Motor neuron (in vitro differentiated cells): ENCODE measurements at regions not wholly inside any gene's neighbourhood (a gene's known extent, or its start where the extent isn't known, plus 50 kb on each side); places are given as distances from the start of the nearest gene placed in this dataset.

ENCODE experiments used
- ATAC-seq, 8 experiments: fragments of 200-7000 bp; cut with Tn5 transposase; replicated peaks in 6 of 8; 2 replicates each; pipeline ENCODE4 v1.8.0; 2021; ENCODE audit warnings: mild to moderate bottlenecking in 8 of 8, moderate library complexity in 8 of 8
- H3K27ac ChIP-seq, 2 donors: fragments of 250-450 bp; sonication (Bioruptor Pico); 2 replicates each; pipeline ENCODE4 v1.9.0; 2021; ENCODE audit warnings: antibody characterized with exemption in 2 of 2, mild to moderate bottlenecking in 2 of 2, moderate library complexity in 1 of 2
- H3K4me1 ChIP-seq, 2 donors: fragments of 250-450 bp; sonication (Bioruptor Pico); replicated peaks in 1 of 2; 2 replicates each; pipeline ENCODE4 v1.6.1; 2021; ENCODE audit warnings: antibody characterized with exemption in 2 of 2, mild to moderate bottlenecking in 2 of 2, moderate library complexity in 1 of 2
- H3K4me3 ChIP-seq, 5 donors: fragments of 250-450 bp; sonication (Bioruptor Pico); 2 replicates each; pipeline ENCODE4 v1.9.0; 2021; ENCODE audit warnings: antibody characterized with exemption in 5 of 5, mild to moderate bottlenecking in 5 of 5, moderate library complexity in 4 of 5
- WGBS, 10 experiments: fragments of 450-650 bp; shearing (Covaris generic); methylation state at CpG; one replicate each; pipeline ENCODE4 v1.0.0; 2022; 5-methylcytosine and 5-hydroxymethylcytosine counted together
- in situ Hi-C, 9 experiments: fragments of 400-800 bp; cut with MboI; loops; one replicate each; pipeline ENCODE4 v1.15.0; 2021; ENCODE audit warnings: low sequenced_read_pairs in 9 of 9, low pct_unique_long_range_greater_than_20kb in 2 of 9; ENCODE audit not compliant: unreplicated experiment in 9 of 9

GRCh38 chrY:8202837-8203236 is 1134.4 kb upstream of the TSPY4 start:
- no peak overlapping the region for H3K27ac ChIP-seq
- H3K4me3 ChIP-seq = no peak overlapping the region
- H3K4me1 ChIP-seq = no peaks in the 10 kb centered on the region
- peak in 1 of 8 experiments; percentile 42 for ATAC-seq
- WGBS, 10 experiments = 0 to 17% (median 8%) methylated on average over 1 to 2 of the region's 3 CpGs; no CpG with 5 or more reads in 6 of the 10 experiments
- in situ Hi-C loops = no loop called here

- no peak for ATAC-seq
- Histone ChIP-seq H3K4me1 (no peaks in the 10 kb centered on the region), H3K4me3 (no peak overlapping the region), H3K27ac (no peak overlapping the region)
- 60 to 62% methylated on average over 1 to 2 of the region's 8 CpGs; no CpG with 5 or more reads in 8 of the 10 experiments for WGBS, 10 experiments
- in situ Hi-C loops = no loop called here
Observed at GRCh38 chrY:8241144-8241543, 1096.1 kb upstream of the TSPY4 start.

GRCh38 chrY:8273807-8274206 is 1063.5 kb upstream of the TSPY4 start:
- no peak for ATAC-seq
- Histone ChIP-seq H3K27ac (no peak overlapping the region), H3K4me3 (no peak overlapping the region), H3K4me1 (no peaks in the 10 kb centered on the region)
- in situ Hi-C loops = no loop called here

- in situ Hi-C loops = no loop called here
- no CpG with 5 or more reads among the region's 1 CpG for WGBS, 10 experiments
- ATAC-seq = no peak
Observed at GRCh38 chrY:8305021-8305420, 1032.2 kb upstream of the TSPY4 start.

GRCh38 chrY:8324113-8324512 is 1013.2 kb upstream of the TSPY4 start:
- H3K4me1 ChIP-seq = no peaks in the 10 kb centered on the region
- H3K4me3 ChIP-seq = no peak overlapping the region
- no peak for ATAC-seq
- no peak overlapping the region for H3K27ac ChIP-seq
- in situ Hi-C loops = no loop called here

More at GRCh38 chrY:8305021-8305420, 1032.2 kb upstream of the TSPY4 start:
- no peak overlapping the region for H3K4me3 ChIP-seq
- H3K4me1 ChIP-seq = no peaks in the 10 kb centered on the region
- no peak overlapping the region for H3K27ac ChIP-seq

GRCh38 chrY:8326944-8327343 is 1010.3 kb upstream of the TSPY4 start:
- no peaks in the 10 kb centered on the region for H3K4me1 ChIP-seq
- no peak for ATAC-seq
- WGBS, 10 experiments = 30 to 60% (median 50%) methylated on average over 1 to 2 of the region's 2 CpGs; no CpG with 5 or more reads in 7 of the 10 experiments
- H3K27ac ChIP-seq = no peak overlapping the region
- H3K4me3 ChIP-seq = no peak overlapping the region
- in situ Hi-C loops = no loop called here

- Histone ChIP-seq H3K27ac (no peak overlapping the region), H3K4me1 (no peaks in the 10 kb centered on the region), H3K4me3 (no peak overlapping the region)
- no peak for ATAC-seq
- no CpG with 5 or more reads among the region's 1 CpG for WGBS, 10 experiments
- in situ Hi-C loops = no loop called here
Observed at GRCh38 chrY:8327708-8328354, 1009.4 kb upstream of the TSPY4 start.

GRCh38 chrY:8329431-8329830 is 1007.8 kb upstream of the TSPY4 start:
- Histone ChIP-seq H3K4me3 (no peak overlapping the region), H3K27ac (no peak overlapping the region), H3K4me1 (no peaks in the 10 kb centered on the region)
- WGBS, 10 experiments = 0% methylated on average over 2 of the region's 2 CpGs; no CpG with 5 or more reads in 9 of the 10 experiments
- in situ Hi-C loops = no loop called here
- peak in 3 of 8 experiments; percentile 42 to 99 (median 42) for ATAC-seq

GRCh38 chrY:8329929-8330328 is 1007.3 kb upstream of the TSPY4 start:
- Histone ChIP-seq H3K27ac (no peak overlapping the region), H3K4me1 (no peaks in the 10 kb centered on the region), H3K4me3 (no peak overlapping the region)
- WGBS, 10 experiments = no CpG with 5 or more reads among the region's 3 CpGs
- in situ Hi-C loops = no loop called here
- ATAC-seq = no peak

GRCh38 chrY:8333328-8333727 is 1003.9 kb upstream of the TSPY4 start:
- no peak for ATAC-seq
- Histone ChIP-seq H3K4me1 (no peaks in the 10 kb centered on the region), H3K27ac (no peak overlapping the region), H3K4me3 (no peak overlapping the region)
- WGBS, 10 experiments = 0 to 25% (median 0%) methylated on average over 1 to 3 of the region's 3 CpGs; no CpG with 5 or more reads in 7 of the 10 experiments
- in situ Hi-C loops = no loop called here

- H3K27ac ChIP-seq = no peak overlapping the region
- no peaks in the 10 kb centered on the region for H3K4me1 ChIP-seq
- no peak overlapping the region for H3K4me3 ChIP-seq
- in situ Hi-C loops = no loop called here
- ATAC-seq = no peak
Observed at GRCh38 chrY:8335299-8335835, 1001.9 kb upstream of the TSPY4 start.

GRCh38 chrY:8336112-8336774 is 1001.0 kb upstream of the TSPY4 start:
- H3K4me3 ChIP-seq = no peak overlapping the region
- in situ Hi-C loops = no loop called here
- 17% methylated on average over 1 of the region's 3 CpGs; no CpG with 5 or more reads in 9 of the 10 experiments for WGBS, 10 experiments
- ATAC-seq = no peak
- H3K27ac ChIP-seq = no peak overlapping the region
- no peaks in the 10 kb centered on the region for H3K4me1 ChIP-seq

- WGBS, 10 experiments = no CpG with 5 or more reads among the region's 2 CpGs
Observed at GRCh38 chrY:8341000-8341399, 996.3 kb upstream of the TSPY4 start.

GRCh38 chrY:8342173-8342572 is 995.1 kb upstream of the TSPY4 start:
- 45 to 100% methylated on average over 1 to 2 of the region's 2 CpGs; no CpG with 5 or more reads in 8 of the 10 experiments for WGBS, 10 experiments
- in situ Hi-C loops = no loop called here
- no peak overlapping the region for H3K27ac ChIP-seq

More at GRCh38 chrY:8341000-8341399, 996.3 kb upstream of the TSPY4 start:
- no peaks in the 10 kb centered on the region for H3K4me1 ChIP-seq
- no peak overlapping the region for H3K27ac ChIP-seq
- in situ Hi-C loops = no loop called here
- no peak overlapping the region for H3K4me3 ChIP-seq
- no peak for ATAC-seq

More at GRCh38 chrY:8342173-8342572, 995.1 kb upstream of the TSPY4 start:
- no peak overlapping the region for H3K4me3 ChIP-seq
- H3K4me1 ChIP-seq = no peaks in the 10 kb centered on the region
- ATAC-seq = no peak
